B cell (primary cell): ENCODE measurements at regions not wholly inside any gene's neighbourhood (a gene's known extent, or its start where the extent isn't known, plus 50 kb on each side); places are given as distances from the start of the nearest gene placed in this dataset.

Experiments used
- ATAC-seq: fragments of 200-7000 bp; cut with Tn5 transposase; one replicate; pipeline ENCODE4 v1.10.0; 2021; ENCODE audit warnings: low read depth, mild to moderate bottlenecking, moderate number of reproducible peaks, moderate library complexity
- CTCF ChIA-PET: fragments of 350-600 bp; sonication (Branson Sonifier 250); formaldehyde crosslinking; loops from one replicate; lab custom pipeline; 2021; ENCODE audit warnings: antibody characterized with exemption, inconsistent platforms; lab: Charles Lee
- POLR2A ChIA-PET: fragments of 350-600 bp; sonication (Branson Sonifier 250); formaldehyde crosslinking; loops from one replicate; lab custom pipeline; 2021; ENCODE audit warnings: antibody characterized with exemption; lab: Charles Lee
- DNase-seq: peaks from one replicate; pipeline ENCODE4 v3.0.0; 2013
- H2AFZ ChIP-seq: 2 replicates; pipeline ENCODE4 v1.6.1; 2012; ENCODE audit warnings: mild to moderate bottlenecking, low read depth, low read length; ENCODE audit not compliant: insufficient read depth, poor library complexity, severe bottlenecking
- H3K27ac ChIP-seq, 2 donors: 1 replicate in 1 of 2; 2 replicates in 1 of 2; pipeline ENCODE4 v1.5.1; 2012 to 2013; ENCODE audit warnings: low read length in 2 of 2, mild to moderate bottlenecking in 2 of 2, moderate library complexity in 1 of 2
- H3K27me3 ChIP-seq, 4 experiments: fragments of 200-600 bp in 1 of 4; sonication (generic) in 1 of 4; replicated peaks in 1 of 4; 1 replicate in 2 of 4; 2 replicates in 2 of 4; pipeline versions ENCODE4 v1.6.1 to v1.7.0; 2013 to 2016; ENCODE audit warnings: low read length in 3 of 4, mild to moderate bottlenecking in 2 of 4, mixed read lengths in 1 of 4, moderate library complexity in 1 of 4; ENCODE audit not compliant: insufficient read depth in 4 of 4, control insufficient read depth in 3 of 4; ENCODE audit errors: control extremely low read depth in 1 of 4
- H3K36me3 ChIP-seq, 2 experiments: replicated peaks in 1 of 2; 1 replicate in 1 of 2; 2 replicates in 1 of 2; pipeline versions ENCODE4 v1.6.1 to v1.7.1; 2013; ENCODE audit warnings: low read length in 1 of 2; ENCODE audit not compliant: insufficient read depth in 2 of 2, control insufficient read depth in 1 of 2; ENCODE audit errors: control extremely low read depth in 1 of 2, extremely low read depth in 1 of 2
- H3K4me1 ChIP-seq, 2 donors: fragments of 200-600 bp in 1 of 2; sonication (generic) in 1 of 2; 1 replicate in 1 of 2; 2 replicates in 1 of 2; pipeline versions ENCODE4 v1.5.1 to v1.6.1; 2013 to 2017; ENCODE audit warnings: low read length in 2 of 2; ENCODE audit not compliant: control insufficient read depth in 2 of 2, insufficient read depth in 2 of 2
- H3K4me2 ChIP-seq: replicated peaks from 2 replicates; pipeline ENCODE3; 2012; ENCODE audit warnings: mild to moderate bottlenecking, low read depth, low read length; ENCODE audit not compliant: poor library complexity, severe bottlenecking
- H3K4me3 ChIP-seq, 5 experiments: fragments of 200-600 bp in 1 of 5; sonication (generic) in 1 of 5; 1 replicate in 3 of 5; 2 replicates in 2 of 5; pipeline versions ENCODE4 v1.5.1 to v1.7.0; 2011 to 2016; ENCODE audit warnings: low read length in 4 of 5, mild to moderate bottlenecking in 4 of 5, low read depth in 2 of 5, control low read depth in 1 of 5, moderate library complexity in 1 of 5; ENCODE audit not compliant: insufficient read depth in 1 of 5; ENCODE audit errors: control extremely low read depth in 1 of 5, extremely low read depth in 1 of 5
- H3K79me2 ChIP-seq: fragments of 200-600 bp; sonication (generic); one replicate; pipeline ENCODE4 v1.6.0; 2016; ENCODE audit warnings: low read length; ENCODE audit not compliant: control insufficient read depth, insufficient read depth
- H3K9ac ChIP-seq: fragments of 200-600 bp; sonication (generic); 2 replicates; pipeline ENCODE4 v1.6.1; 2017; ENCODE audit warnings: mild to moderate bottlenecking, low read length, moderate library complexity
- H3K9me3 ChIP-seq, 3 donors: one replicate each; pipeline versions ENCODE4 v1.6.1 to v1.7.1; 2013; ENCODE audit warnings: low read length in 2 of 3; ENCODE audit not compliant: control insufficient read depth in 2 of 3, insufficient read depth in 1 of 3; ENCODE audit errors: control extremely low read depth in 1 of 3
- H4K20me1 ChIP-seq: 2 replicates; pipeline ENCODE4 v1.6.0; 2012; ENCODE audit warnings: mild to moderate bottlenecking, low read length; ENCODE audit not compliant: insufficient read depth, control insufficient read depth, poor library complexity, severe bottlenecking
- H3K27ac Mint-ChIP-seq: one replicate; pipeline ENCODE4 v1.8.0; 2021; ENCODE audit warnings: mixed read lengths
- H3K27me3 Mint-ChIP-seq: one replicate; pipeline ENCODE4 v1.8.0; 2021; ENCODE audit warnings: mixed read lengths
- H3K4me1 Mint-ChIP-seq: one replicate; pipeline ENCODE4 v1.8.0; 2021; ENCODE audit warnings: mixed read lengths
- H3K4me3 Mint-ChIP-seq: one replicate; pipeline ENCODE4 v1.8.0; 2021; ENCODE audit warnings: mixed read lengths
- H3K9me3 Mint-ChIP-seq: one replicate; pipeline ENCODE4 v1.8.0; 2022; ENCODE audit warnings: mixed read lengths; ENCODE audit not compliant: insufficient read depth
- CTCF ChIP-seq: fragments of 200-600 bp; IDR thresholded peaks from one replicate; pipeline ENCODE4 v1.8.0; 2022; ENCODE audit warnings: antibody characterized with exemption, mild to moderate bottlenecking
- EZH2 ChIP-seq: IDR thresholded peaks from 2 replicates; pipeline ENCODE4 v1.6.1; 2012; ENCODE audit warnings: borderline replicate concordance, low read depth, mild to moderate bottlenecking, moderate library complexity, low read length; ENCODE audit not compliant: insufficient read depth, poor library complexity, severe bottlenecking
- WGBS: methylation state at CpG from one replicate; pipeline ENCODE4 v1.1.5; 2013; ENCODE audit warnings: missing lambda C conversion rate; ENCODE audit not compliant: insufficient coverage; 5-methylcytosine and 5-hydroxymethylcytosine counted together
- intact Hi-C: fragments of 100-400 bp; cut with micrococcal nuclease; formaldehyde crosslinking; loops from one replicate; pipeline ENCODE4 v1.10.0; 2022

GRCh38 chr13:76106763-76107162 lies 470.6 kb downstream of the LMO7 start:
- no peaks in the 10 kb centered on the region for H4K20me1 ChIP-seq
- no peaks in the 10 kb centered on the region for H3K79me2 ChIP-seq
- H3K4me2 ChIP-seq = no peak overlapping the region
- Mint-ChIP-seq H3K27ac (no peak overlapping the region), H3K4me3 (no peak overlapping the region), H3K9me3 (peaks cover 3% of the 10 kb centered on the region), H3K27me3 (no peaks in the 10 kb centered on the region), H3K4me1 (no peaks in the 10 kb centered on the region)
- H3K27ac ChIP-seq = no peak overlapping the region
- H3K36me3 ChIP-seq = no peaks in the 10 kb centered on the region
- no peaks in the 10 kb centered on the region for H3K4me1 ChIP-seq
- DNase-seq = no peak
- no peaks in the 10 kb centered on the region for H3K27me3 ChIP-seq
- ATAC-seq = no peak
- H2AFZ ChIP-seq = no peak overlapping the region
- ChIA-PET POLR2A (no interaction called here), CTCF (no interaction called here)
- no peak overlapping the region for H3K9ac ChIP-seq
- H3K9me3 ChIP-seq = no peaks in the 10 kb centered on the region
- H3K4me3 ChIP-seq = no peak overlapping the region
- intact Hi-C loops = no loop called here
- no peak for TF ChIP-seq CTCF
- TF ChIP-seq EZH2 = no peak
- no CpG with 5 or more reads among the region's 1 CpG for WGBS

GRCh38 chr13:76094645-76095044 lies 458.5 kb downstream of the LMO7 start:
- Mint-ChIP-seq H3K27me3 (no peaks in the 10 kb centered on the region), H3K4me1 (no peaks in the 10 kb centered on the region), H3K4me3 (no peak overlapping the region), H3K27ac (no peak overlapping the region), H3K9me3 (no peaks in the 10 kb centered on the region)
- no peak for ATAC-seq
- H3K27me3 ChIP-seq = no peaks in the 10 kb centered on the region
- no peak overlapping the region for H3K27ac ChIP-seq
- H3K9ac ChIP-seq = no peak overlapping the region
- H3K9me3 ChIP-seq = peaks cover 0 to 2% (median 2%) of the 10 kb centered on the region in 3 donors
- no peaks in the 10 kb centered on the region for H3K36me3 ChIP-seq
- H4K20me1 ChIP-seq = no peaks in the 10 kb centered on the region
- H2AFZ ChIP-seq = no peak overlapping the region
- no peaks in the 10 kb centered on the region for H3K79me2 ChIP-seq
- intact Hi-C loops = no loop called here
- 60% methylated on average over 1 of the region's 3 CpGs for WGBS
- no peak overlapping the region for H3K4me3 ChIP-seq
- no peak for DNase-seq
- TF ChIP-seq EZH2 (no peak), CTCF (no peak)
- ChIA-PET POLR2A (no interaction called here), CTCF (no interaction called here)
- no peaks in the 10 kb centered on the region for H3K4me1 ChIP-seq
- H3K4me2 ChIP-seq = no peak overlapping the region
